ENCODE measurements at regions not wholly inside any gene's neighbourhood (a gene's known extent, or its start where the extent isn't known, plus 50 kb on each side); places are given as distances from the start of the nearest gene placed in this dataset.

GRCh38 chr5:88553136-88553875 lies 284.7 kb upstream of the TMEM161B start:
- TF ChIP-seq BHLHE40 (IDR thresholded peaks at IDR 0.05; ENCODE audit: borderline replicate concordance) (no peak), CTBP1 (IDR thresholded peaks at IDR 0.05; ENCODE audit: borderline replicate concordance) (no peak), ZNF384 (IDR thresholded peaks at IDR 0.05) (no peak), TARDBP (IDR thresholded peaks at IDR 0.05) (no peak), ELF4 (IDR thresholded peaks at IDR 0.05) (no peak), SUZ12 (IDR thresholded peaks at IDR 0.05) (no peak), FOXK2 (IDR thresholded peaks at IDR 0.05) (no peak), SP1 (IDR thresholded peaks at IDR 0.05) (no peak), HDGF (IDR thresholded peaks at IDR 0.05; ENCODE audit: borderline replicate concordance) (no peak), ARNT (IDR thresholded peaks at IDR 0.05) (no peak), LEF1 (IDR thresholded peaks at IDR 0.05; ENCODE audit: borderline replicate concordance) (no peak), FOXA1 (IDR thresholded peaks at IDR 0.05) (no peak), FOXM1 (IDR thresholded peaks at IDR 0.05; ENCODE audit: borderline replicate concordance) (no peak)

Measured in HEK293T (cell line).